HUES48 (cell line): ENCODE measurements at regions not wholly inside any gene's neighbourhood (a gene's known extent, or its start where the extent isn't known, plus 50 kb on each side); places are given as distances from the start of the nearest gene placed in this dataset.
"Not testable (repeated sequence)": the region's sequence is repeated elsewhere in the genome, so short reads cannot be mapped to it uniquely, and the experiment has no call there.

ENCODE experiments used
- H3K27ac ChIP-seq: one replicate; pipeline ENCODE4 v1.7.0; 2013; ENCODE audit warnings: low read depth, low read length, inconsistent platforms
- H3K27me3 ChIP-seq: 2 replicates; pipeline ENCODE4 v1.6.1; 2013; ENCODE audit warnings: mild to moderate bottlenecking, low read length; ENCODE audit not compliant: control insufficient read depth, insufficient read depth
- H3K36me3 ChIP-seq: 2 replicates; pipeline ENCODE4 v1.6.1; 2013; ENCODE audit warnings: low read length; ENCODE audit not compliant: control insufficient read depth, insufficient read depth
- H3K4me1 ChIP-seq: 2 replicates; pipeline ENCODE4 v1.6.1; 2013; ENCODE audit warnings: mild to moderate bottlenecking, low read length; ENCODE audit not compliant: control insufficient read depth, insufficient read depth
- H3K4me3 ChIP-seq: 2 replicates; pipeline ENCODE4 v1.5.1; 2013; ENCODE audit warnings: mild to moderate bottlenecking, low read depth, low read length
- H3K9ac ChIP-seq: 2 replicates; pipeline ENCODE4 v1.6.1; 2013; ENCODE audit warnings: mild to moderate bottlenecking, low read depth, low read length, moderate library complexity
- H3K9me3 ChIP-seq: 2 replicates; pipeline ENCODE4 v1.6.1; 2013; ENCODE audit warnings: low read length; ENCODE audit not compliant: control insufficient read depth, insufficient read depth

- Histone ChIP-seq H3K4me3 (no peak overlapping the region), H3K27me3 (no peaks in the 10 kb centered on the region), H3K36me3 (no peaks in the 10 kb centered on the region), H3K4me1 (peaks cover 5% of the 10 kb centered on the region; the same call in 1 of the 2 replicates), H3K9ac (no peak overlapping the region), H3K9me3 (no peaks in the 10 kb centered on the region), H3K27ac (no peak overlapping the region)
Measured at GRCh38 chr5:90285581-90285980, 124.0 kb downstream of the CETN3 start.

DNA sequence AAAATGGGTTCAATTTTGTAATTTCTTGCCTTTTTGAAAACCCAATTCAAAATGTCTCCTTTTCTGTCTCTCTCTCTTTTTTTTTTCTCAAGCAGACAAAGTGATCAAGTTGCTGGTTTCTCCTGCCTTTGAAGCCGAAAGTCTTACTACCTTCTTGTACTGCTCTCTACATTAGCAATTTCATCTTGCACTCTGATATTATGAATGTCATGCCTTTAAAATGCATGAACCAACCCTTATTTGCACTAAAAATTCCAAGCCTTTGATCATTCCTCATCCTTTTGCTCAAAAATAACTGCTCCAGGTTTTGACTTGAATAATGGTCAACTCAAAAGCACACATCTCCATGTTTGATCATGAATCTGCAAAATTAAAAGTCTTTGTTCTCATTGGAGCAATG is 125.2 kb downstream of the CETN3 start:
- Histone ChIP-seq H3K36me3 (no peaks in the 10 kb centered on the region), H3K27ac (no peak overlapping the region), H3K9me3 (no peaks in the 10 kb centered on the region), H3K9ac (no peak overlapping the region), H3K4me1 (peaks cover 1% of the 10 kb centered on the region; the same call in 1 of the 2 replicates), H3K27me3 (no peaks in the 10 kb centered on the region), H3K4me3 (no peak overlapping the region)

DNA sequence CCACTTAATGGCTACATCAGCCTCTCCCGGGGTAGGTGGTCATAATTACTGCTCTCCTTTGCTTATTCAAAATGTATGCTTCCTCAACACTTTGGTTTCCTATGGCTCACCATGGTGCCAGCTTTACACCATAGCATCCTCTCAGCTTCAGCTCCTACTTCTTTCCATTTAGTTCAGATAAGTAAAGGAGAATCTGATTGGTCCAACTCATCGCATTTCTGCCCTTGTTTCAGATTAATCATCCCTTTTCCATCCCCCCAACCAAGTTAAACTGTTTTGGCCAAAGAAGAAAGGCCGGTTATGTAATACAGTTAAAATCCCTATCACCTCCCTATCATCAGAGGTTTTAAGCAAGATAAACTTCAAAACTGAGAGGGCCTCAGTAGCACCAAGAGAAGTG is 130.5 kb downstream of the CETN3 start:
- Histone ChIP-seq H3K9ac (no peak overlapping the region), H3K27me3 (no peaks in the 10 kb centered on the region), H3K4me3 (no peak overlapping the region), H3K36me3 (no peaks in the 10 kb centered on the region), H3K9me3 (no peaks in the 10 kb centered on the region), H3K27ac (no peak overlapping the region), H3K4me1 (peaks cover 8% of the 10 kb centered on the region; the same call in 1 of the 2 replicates)

DNA sequence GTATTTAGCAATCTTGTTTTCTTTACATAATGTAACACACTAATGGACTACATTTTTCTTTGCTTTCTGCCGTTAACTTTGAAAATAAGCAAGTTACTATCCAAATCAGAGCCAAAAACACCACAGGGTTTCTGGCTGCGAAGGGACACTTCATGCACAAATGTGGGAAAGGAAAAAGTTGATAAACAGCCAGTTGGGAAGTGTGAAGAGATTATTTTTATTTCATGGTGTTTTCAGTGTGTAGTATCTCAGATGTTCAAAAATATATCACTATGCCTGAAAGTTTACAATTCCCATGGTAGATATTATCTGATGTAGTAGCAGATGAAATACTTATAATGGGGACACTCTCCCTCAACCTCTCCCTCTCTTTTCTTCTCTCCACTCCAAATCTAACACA is 135.3 kb downstream of the CETN3 start:
- Histone ChIP-seq H3K27me3 (no peaks in the 10 kb centered on the region), H3K27ac (no peak overlapping the region), H3K9me3 (no peaks in the 10 kb centered on the region), H3K36me3 (no peaks in the 10 kb centered on the region), H3K9ac (no peak overlapping the region), H3K4me1 (peaks cover 5% of the 10 kb centered on the region; the same call in 1 of the 2 replicates), H3K4me3 (no peak overlapping the region)

- Histone ChIP-seq H3K4me1 (peaks cover 10% of the 10 kb centered on the region), H3K27me3 (no peaks in the 10 kb centered on the region), H3K4me3 (no peak overlapping the region), H3K9me3 (no peaks in the 10 kb centered on the region), H3K36me3 (no peaks in the 10 kb centered on the region), H3K27ac (no peak overlapping the region), H3K9ac (no peak overlapping the region)
Measured at GRCh38 chr5:90267646-90268045, 141.9 kb downstream of the CETN3 start.

DNA sequence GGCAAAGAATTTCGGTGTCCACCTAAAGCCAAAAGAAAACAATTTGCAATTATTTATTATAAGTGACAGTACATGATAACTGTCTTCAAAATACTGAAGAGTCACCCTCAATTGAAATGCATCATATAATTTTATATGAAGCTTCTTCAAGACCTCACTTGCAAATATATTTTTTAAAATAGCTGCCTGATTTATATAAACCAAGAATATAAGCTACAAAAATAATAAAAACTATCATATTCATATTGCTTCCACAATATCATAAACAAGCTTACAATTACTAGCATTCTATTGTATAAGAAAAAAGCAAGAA is 144.1 kb downstream of the CETN3 start:
- peaks cover 10% of the 10 kb centered on the region for H3K4me1 ChIP-seq
- H3K27me3 ChIP-seq, result no peaks in the 10 kb centered on the region
- no peak overlapping the region for H3K9ac ChIP-seq
- no peaks in the 10 kb centered on the region for H3K9me3 ChIP-seq
- no peaks in the 10 kb centered on the region for H3K36me3 ChIP-seq
- no peak overlapping the region for H3K27ac ChIP-seq
- H3K4me3 ChIP-seq, result no peak overlapping the region

GRCh38 chr5:90264689-90265544 is 144.6 kb downstream of the CETN3 start:
- no peaks in the 10 kb centered on the region for H3K27me3 ChIP-seq
- peaks cover 10% of the 10 kb centered on the region for H3K4me1 ChIP-seq
- H3K4me3 ChIP-seq, result no peak overlapping the region
- no peaks in the 10 kb centered on the region for H3K9me3 ChIP-seq
- no peaks in the 10 kb centered on the region for H3K36me3 ChIP-seq
- no peak overlapping the region for H3K9ac ChIP-seq
- H3K27ac ChIP-seq, result no peak overlapping the region

- no peak overlapping the region for H3K27ac ChIP-seq
- no peaks in the 10 kb centered on the region for H3K36me3 ChIP-seq
Measured at GRCh38 chr5:90263102-90263820, 146.3 kb downstream of the CETN3 start.

DNA sequence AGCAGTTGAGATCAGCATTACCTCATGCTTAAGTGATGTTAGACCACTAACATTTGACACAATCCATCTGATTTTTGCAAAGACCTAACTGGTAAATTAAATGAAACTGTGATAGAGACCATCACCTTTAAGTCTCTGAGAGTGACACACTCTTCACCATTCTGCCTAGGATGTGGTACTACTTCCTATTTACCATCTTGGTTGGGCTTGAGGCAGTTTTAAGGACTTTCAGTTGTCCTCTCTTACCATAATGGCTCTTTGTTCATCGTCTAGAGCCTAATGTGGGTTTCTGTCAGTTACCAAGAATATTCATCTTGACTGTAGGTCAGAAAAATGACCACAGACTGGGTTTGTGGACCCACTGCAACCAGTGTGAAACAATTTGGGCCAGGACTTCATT is 158.1 kb downstream of the CETN3 start:
- H3K36me3 ChIP-seq, result no peaks in the 10 kb centered on the region
- H3K4me3 ChIP-seq, result no peak overlapping the region

More at GRCh38 chr5:90263102-90263820, 146.3 kb downstream of the CETN3 start:
- H3K9ac ChIP-seq, result no peak overlapping the region
- H3K4me3 ChIP-seq, result no peak overlapping the region
- no peaks in the 10 kb centered on the region for H3K9me3 ChIP-seq
- H3K4me1 ChIP-seq, result peaks cover 10% of the 10 kb centered on the region
- H3K27me3 ChIP-seq, result no peaks in the 10 kb centered on the region

GRCh38 chr5:90248640-90249039 is 160.9 kb downstream of the CETN3 start:
- H3K4me1 ChIP-seq, result peaks cover 5% of the 10 kb centered on the region

More for the DNA sequence above, 158.1 kb downstream of the CETN3 start:
- Histone ChIP-seq H3K27ac (no peak overlapping the region), H3K4me1 (peaks cover 18% of the 10 kb centered on the region), H3K9me3 (no peaks in the 10 kb centered on the region), H3K9ac (no peak overlapping the region), H3K27me3 (no peaks in the 10 kb centered on the region)

GRCh38 chr5:90243848-90244247 is 165.7 kb downstream of the CETN3 start:
- not testable (repeated sequence) for H3K9ac ChIP-seq, H3K27me3 ChIP-seq, H3K4me1 ChIP-seq, H3K9me3 ChIP-seq, H3K27ac ChIP-seq, H3K4me3 ChIP-seq, H3K36me3 ChIP-seq

More at GRCh38 chr5:90248640-90249039, 160.9 kb downstream of the CETN3 start:
- H3K9me3 ChIP-seq, result no peaks in the 10 kb centered on the region
- H3K27me3 ChIP-seq, result no peaks in the 10 kb centered on the region
- H3K36me3 ChIP-seq, result no peaks in the 10 kb centered on the region
- no peak overlapping the region for H3K4me3 ChIP-seq
- H3K27ac ChIP-seq, result no peak overlapping the region
- no peak overlapping the region for H3K9ac ChIP-seq
